GM12878 (cell line): ENCODE measurements at regions not wholly inside any gene's neighbourhood (a gene's known extent, or its start where the extent isn't known, plus 50 kb on each side); places are given as distances from the start of the nearest gene placed in this dataset. TPM values are rescaled to one million over a fixed set of nuclear protein-coding genes. Genes with fewer than 3 reads are reported as not detected.

Source experiments
- ATAC-seq: fragments of 200-7000 bp; cut with Tn5 transposase; 3 replicates; pipeline ENCODE4 v1.9.1; 2020; ENCODE audit warnings: mild to moderate bottlenecking, moderate library complexity
- BruUV-seq: library from RNA; stranded (reverse); fragments of 400-500 nt; replicated peaks from 2 replicates; lab custom pipeline; 2021; lab: Mats Ljungman, UMichigan
- CTCF ChIA-PET: fragments of 300-600 bp; sonication (Branson Sonifier 250); formaldehyde crosslinking; extraction: SDS; loops from one replicate; lab custom pipeline; 2021; ENCODE audit warnings: inconsistent platforms; lab: Yijun Ruan, JAX
- POLR2A ChIA-PET: fragments of 350-600 bp; formaldehyde crosslinking; extraction: SDS; loops from one replicate; lab custom pipeline; 2021; ENCODE audit warnings: inconsistent platforms; lab: Charles Lee
- RAD21 ChIA-PET: fragments of 300-600 bp; sonication (Branson Sonifier 250); formaldehyde crosslinking; loops from one replicate; lab custom pipeline; 2023; ENCODE audit warnings: antibody characterized with exemption; ENCODE audit not compliant: unreplicated experiment; lab: Charles Lee
- SMC1A ChIA-PET: fragments of 300-600 bp; sonication (Branson Sonifier 250); formaldehyde crosslinking; loops from one replicate; lab custom pipeline; 2023; ENCODE audit not compliant: unreplicated experiment, uncharacterized antibody; lab: Charles Lee
- DNase-seq: peaks from one replicate; pipeline ENCODE4 v3.0.0-alpha.2; 2011; ENCODE audit warnings: low read depth, low spot score
- FAIRE-seq: peaks from 3 replicates; lab custom pipeline; 2011; peaks lifted over from hg19 to GRCh38; lab: Jason Lieb, UNC
- H2AFZ ChIP-seq: 2 replicates; pipeline ENCODE4 v1.6.0; 2011; ENCODE audit warnings: low read depth, low read length, control low read depth; ENCODE audit not compliant: control insufficient read depth
- H3K27ac ChIP-seq: 2 replicates; pipeline ENCODE4 v1.5.1; 2011; ENCODE audit warnings: control low read depth; ENCODE audit not compliant: control insufficient read depth, insufficient read depth
- H3K27me3 ChIP-seq, 2 experiments: replicated peaks in 1 of 2; 2 replicates each; pipeline versions ENCODE4 v1.6.0 to v1.6.1; 2011; ENCODE audit warnings: low read length in 1 of 2; ENCODE audit not compliant: control insufficient read depth in 2 of 2, insufficient read depth in 2 of 2
- H3K36me3 ChIP-seq, 2 experiments: 2 replicates each; pipeline ENCODE4 v1.5.1; 2011; ENCODE audit warnings: low read length in 1 of 2; ENCODE audit not compliant: control insufficient read depth in 2 of 2, insufficient read depth in 2 of 2
- H3K4me1 ChIP-seq: 2 replicates; pipeline ENCODE4 v1.6.1; 2011; ENCODE audit warnings: mild to moderate bottlenecking, low read length, moderate library complexity, mixed read lengths; ENCODE audit not compliant: control insufficient read depth, insufficient read depth
- H3K4me2 ChIP-seq: 2 replicates; pipeline ENCODE4 v1.6.0; 2011; ENCODE audit warnings: control low read depth; ENCODE audit not compliant: control insufficient read depth, insufficient read depth
- H3K4me3 ChIP-seq: fragments of 200-600 bp; sonication (generic); 2 replicates; pipeline ENCODE4 v1.5.1; 2016
- H3K79me2 ChIP-seq: 2 replicates; pipeline ENCODE4 v1.6.0; 2011; ENCODE audit warnings: low read length; ENCODE audit not compliant: control insufficient read depth, insufficient read depth
- H3K9ac ChIP-seq: 2 replicates; pipeline ENCODE4 v1.8.0; 2011; ENCODE audit warnings: low read length, control low read depth, mixed read lengths; ENCODE audit not compliant: control insufficient read depth, insufficient read depth
- H3K9me3 ChIP-seq: replicated peaks from 3 replicates; pipeline ENCODE4 v1.5.1; 2011; ENCODE audit warnings: mild to moderate bottlenecking, low read length; ENCODE audit not compliant: control insufficient read depth, insufficient read depth
- H4K20me1 ChIP-seq: 2 replicates; pipeline ENCODE4 v1.6.0; 2011; ENCODE audit not compliant: control insufficient read depth, insufficient read depth
- MAX ChIP-seq: IDR thresholded peaks from 2 replicates; pipeline ENCODE4 v1.6.1; 2012; ENCODE audit warnings: low read depth, low read length, improper control_type of control experiment
- MYC ChIP-seq: IDR thresholded peaks from 2 replicates; pipeline ENCODE4 v1.6.1; 2011; ENCODE audit warnings: mild to moderate bottlenecking, low read length, moderate library complexity, inconsistent platforms; ENCODE audit not compliant: insufficient read depth, insufficient replicate concordance, insufficient read length, severe bottlenecking
- SMAD1 ChIP-seq: fragments of 450-650 bp; IDR thresholded peaks from 2 replicates; pipeline ENCODE4 v1.6.1; 2018; ENCODE audit warnings: mild to moderate bottlenecking, low read depth; ENCODE audit not compliant: partially characterized antibody
- SPI1 ChIP-seq: IDR thresholded peaks from 2 replicates; pipeline ENCODE4 v1.6.1; 2011; ENCODE audit warnings: low read depth, mild to moderate bottlenecking, low read length, moderate library complexity, borderline replicate concordance; ENCODE audit not compliant: insufficient read depth
- SUZ12 ChIP-seq: fragments of 200-600 bp; sonication (generic); IDR thresholded peaks from one replicate; pipeline ENCODE4 v1.6.1; 2018; ENCODE audit warnings: antibody characterized with exemption, mild to moderate bottlenecking; ENCODE audit not compliant: unreplicated experiment
- YBX1 ChIP-seq: fragments of 450-650 bp; IDR thresholded peaks from 2 replicates; pipeline ENCODE4 v1.6.1; 2016; ENCODE audit warnings: antibody characterized with exemption
- WGBS: methylation state at CpG from one replicate; pipeline ENCODE4 v1.1.6; 2016; ENCODE audit warnings: low lambda C conversion rate; ENCODE audit not compliant: insufficient replicate concordance, insufficient coverage; ENCODE audit errors: missing lambda C conversion rate; 5-methylcytosine and 5-hydroxymethylcytosine counted together
- in situ Hi-C: fragments of 300-500 bp; cut with MboI; formaldehyde crosslinking; loops from 9 replicates; pipeline ENCODE4 v1.14.3; 2018; ENCODE audit warnings: mixed read lengths
- intact Hi-C: fragments of 100-400 bp; cut with micrococcal nuclease; formaldehyde crosslinking; loops from one replicate; pipeline ENCODE4 v1.14.2; 2022; ENCODE audit not compliant: unreplicated experiment
- small RNA-seq: library from RNA; depleted of rRNA; stranded (forward); fragments of <200 nt; gene quantifications from one replicate; pipeline ENCODE3, GENCODE V24; 2014

- no peak overlapping the region for H3K27ac ChIP-seq
- DNase-seq (no peak), ATAC-seq (no peak), FAIRE-seq (no peak)
- POLR2A ChIA-PET: no interaction called here
- H3K4me3 ChIP-seq: no peak overlapping the region
- H3K4me1 ChIP-seq: no peaks in the 10 kb centered on the region
- CTCF ChIA-PET: no interaction called here
- intact Hi-C loops: no loop called here
- H3K27me3 ChIP-seq: no peaks in the 10 kb centered on the region
- no TSS peak for BruUV-seq
- no peaks in the 10 kb centered on the region for H3K36me3 ChIP-seq
- H3K4me2 ChIP-seq: no peak overlapping the region
- SMC1A ChIA-PET: no interaction called here
- no peak for TF ChIP-seq SPI1
- TF ChIP-seq YBX1: no peak
- no peak for TF ChIP-seq MYC
- no peak for TF ChIP-seq SMAD1
- no peak for TF ChIP-seq MAX
- TF ChIP-seq SUZ12: no peak
- no peak overlapping the region for H2AFZ ChIP-seq
- in situ Hi-C loops: no loop called here
- H3K9me3 ChIP-seq: no peaks in the 10 kb centered on the region; the same call in 2 of the 3 replicates
- H4K20me1 ChIP-seq: no peaks in the 10 kb centered on the region
- RAD21 ChIA-PET: no interaction called here
- no peaks in the 10 kb centered on the region for H3K79me2 ChIP-seq
- 59% methylated on average over 11 of the region's 11 CpGs for WGBS
- H3K9ac ChIP-seq: no peak overlapping the region
Measured at GRCh38 chr13:21322327-21322965, 136.7 kb downstream of the ZDHHC20 start.

Small RNA genes lying in the stretch of these regions (small RNA-seq; reads per million reads assigned to genes)
- gene AL158032.2: not detected
